Erythroblast (primary cell): ENCODE measurements at regions not wholly inside any gene's neighbourhood (a gene's known extent, or its start where the extent isn't known, plus 50 kb on each side); places are given as distances from the start of the nearest gene placed in this dataset.
A peak's percentile ranks its signal among the peaks of the same experiment; 100 is the strongest.
"Not testable (repeated sequence)": the region's sequence is repeated elsewhere in the genome, so short reads cannot be mapped to it uniquely, and the experiment has no call there.

Experiments
- DNase-seq, 2 experiments: peaks; one replicate each; lab custom pipeline; 2025; lab: John Stamatoyannopoulos, UW
- GATA1 ChIP-seq: IDR thresholded peaks from 2 replicates; pipeline ENCODE4 v1.6.1; 2011; ENCODE audit warnings: low read depth, mild to moderate bottlenecking, control low read depth, low read length, moderate library complexity
- POLR2A ChIP-seq: IDR thresholded peaks from 2 replicates; pipeline ENCODE4 v1.6.1; 2011; ENCODE audit warnings: mild to moderate bottlenecking, low read length

DNA sequence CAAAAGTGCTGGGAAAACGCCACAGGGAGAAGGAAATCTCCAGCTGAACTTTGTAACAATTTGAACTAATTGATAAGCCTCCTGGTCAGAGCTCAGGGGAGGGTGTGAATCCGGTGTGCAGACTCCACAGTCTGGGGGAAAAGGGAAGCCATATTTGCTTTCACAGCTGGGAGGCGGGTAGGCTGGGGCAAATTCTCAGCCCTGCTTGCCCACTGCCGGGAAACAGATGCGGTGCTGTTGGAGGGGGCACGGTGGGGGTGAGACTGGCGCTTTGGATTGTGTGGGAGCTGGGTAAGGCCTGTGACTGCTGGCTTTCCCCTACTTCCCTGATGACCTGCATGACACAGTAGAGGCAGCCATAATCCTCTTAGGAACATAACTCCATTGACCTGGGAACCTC lies 134.8 kb downstream of the ADCYAP1 start:
- no peak for DNase-seq
- no peak for TF ChIP-seq POLR2A
- TF ChIP-seq GATA1, result no peak

DNA sequence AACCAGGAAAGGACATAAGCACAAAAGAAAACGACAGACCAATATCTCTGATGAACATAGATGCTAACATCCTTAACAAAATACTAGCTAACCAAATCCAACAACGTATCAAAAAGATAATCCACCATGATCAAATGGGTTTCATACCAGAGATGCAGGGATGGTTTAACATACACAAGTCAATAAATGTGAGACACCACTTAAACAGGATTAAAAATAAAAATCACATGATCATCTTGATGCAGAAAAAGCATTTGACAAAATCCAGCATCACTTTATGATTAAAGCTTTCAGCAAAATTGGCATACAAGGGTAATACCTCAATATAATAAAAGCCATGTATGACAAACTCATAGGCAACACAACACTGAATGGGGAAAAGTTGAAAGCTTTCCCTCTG lies 138.4 kb downstream of the ADCYAP1 start:
- DNase-seq, result not testable (repeated sequence)

DNA sequence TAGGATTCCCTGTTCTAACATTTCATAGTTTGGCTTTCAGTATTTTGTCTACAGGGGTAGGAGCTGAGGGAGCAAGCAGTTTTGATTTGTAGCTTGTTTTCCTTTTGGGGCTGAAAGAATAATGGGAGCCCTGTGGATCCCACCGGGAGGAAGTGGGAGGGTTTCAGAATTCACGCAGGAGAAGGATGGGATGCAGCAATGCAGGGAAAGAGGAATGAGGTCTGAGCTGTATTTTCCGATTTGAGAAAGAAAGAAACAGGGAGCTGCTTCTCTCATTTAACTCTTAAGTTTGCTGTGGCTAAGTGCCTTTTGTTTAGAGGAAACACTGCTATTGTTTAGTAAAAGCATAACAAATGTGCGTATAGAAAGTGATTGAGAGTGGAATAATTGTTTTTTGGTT lies 141.0 kb downstream of the ADCYAP1 start:
- DNase-seq, result no peak
- TF ChIP-seq POLR2A (no peak), GATA1 (no peak)

DNA sequence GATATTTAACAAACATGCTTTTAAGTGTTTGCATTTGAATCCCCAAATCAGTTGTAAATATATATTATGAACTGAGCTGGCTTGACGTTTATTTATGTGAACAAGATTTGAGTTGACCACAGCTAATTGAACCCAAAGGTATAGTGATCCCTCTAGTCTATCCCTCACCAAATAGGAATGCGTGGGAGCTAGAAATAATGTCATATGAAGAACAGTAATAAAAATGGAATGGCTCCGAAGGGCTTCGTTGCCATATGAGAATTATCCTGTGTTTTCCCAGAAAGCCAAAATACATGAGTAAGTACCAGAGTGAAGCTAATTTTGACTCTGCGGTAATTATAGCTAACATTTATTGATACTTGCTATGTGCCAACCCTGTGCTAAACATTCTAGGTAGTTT lies 142.7 kb downstream of the ADCYAP1 start:
- TF ChIP-seq POLR2A, result no peak
- no peak for TF ChIP-seq GATA1
- no peak for DNase-seq

DNA sequence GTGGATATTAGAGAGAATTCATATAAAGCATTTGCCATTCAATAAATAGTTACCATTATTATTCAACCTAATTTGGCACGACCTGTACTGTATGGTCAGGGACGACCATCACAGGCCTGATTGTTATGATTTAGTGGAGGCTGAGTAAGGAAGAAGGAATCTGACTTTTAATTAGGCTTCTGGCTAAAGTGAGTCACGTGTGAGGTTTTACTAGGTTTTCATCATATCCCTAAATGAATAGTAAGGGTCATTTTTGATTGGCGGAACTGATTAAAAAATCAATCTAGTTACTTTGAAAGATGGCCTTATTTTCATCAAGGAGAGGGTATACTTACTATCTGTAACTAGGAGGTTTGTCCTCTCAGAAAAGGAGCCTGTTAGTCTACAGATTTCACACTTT lies 143.4 kb downstream of the ADCYAP1 start:
- no peak for DNase-seq

DNA sequence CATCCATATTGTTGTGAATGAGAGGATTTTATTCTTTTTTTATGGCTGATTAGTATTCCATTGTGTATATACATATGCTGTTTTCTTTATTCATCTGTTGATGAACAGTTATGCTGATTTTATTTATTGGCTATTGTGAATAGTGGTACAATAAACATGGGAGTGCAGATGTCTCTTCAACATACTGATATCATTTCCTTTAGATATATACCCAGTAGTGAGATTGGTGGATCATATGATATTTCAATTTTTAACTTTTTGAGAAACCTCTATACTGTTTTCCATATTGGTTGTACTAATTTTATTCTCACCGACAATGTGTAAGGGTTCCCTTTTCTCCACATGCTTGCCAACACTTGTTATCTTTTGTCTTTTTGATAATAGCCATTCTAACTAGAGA lies 144.5 kb downstream of the ADCYAP1 start:
- TF ChIP-seq POLR2A, result no peak
- TF ChIP-seq GATA1, result no peak
- no peak for DNase-seq

More for the DNA sequence above, 143.4 kb downstream of the ADCYAP1 start:
- no peak for TF ChIP-seq POLR2A
- TF ChIP-seq GATA1, result no peak

DNA sequence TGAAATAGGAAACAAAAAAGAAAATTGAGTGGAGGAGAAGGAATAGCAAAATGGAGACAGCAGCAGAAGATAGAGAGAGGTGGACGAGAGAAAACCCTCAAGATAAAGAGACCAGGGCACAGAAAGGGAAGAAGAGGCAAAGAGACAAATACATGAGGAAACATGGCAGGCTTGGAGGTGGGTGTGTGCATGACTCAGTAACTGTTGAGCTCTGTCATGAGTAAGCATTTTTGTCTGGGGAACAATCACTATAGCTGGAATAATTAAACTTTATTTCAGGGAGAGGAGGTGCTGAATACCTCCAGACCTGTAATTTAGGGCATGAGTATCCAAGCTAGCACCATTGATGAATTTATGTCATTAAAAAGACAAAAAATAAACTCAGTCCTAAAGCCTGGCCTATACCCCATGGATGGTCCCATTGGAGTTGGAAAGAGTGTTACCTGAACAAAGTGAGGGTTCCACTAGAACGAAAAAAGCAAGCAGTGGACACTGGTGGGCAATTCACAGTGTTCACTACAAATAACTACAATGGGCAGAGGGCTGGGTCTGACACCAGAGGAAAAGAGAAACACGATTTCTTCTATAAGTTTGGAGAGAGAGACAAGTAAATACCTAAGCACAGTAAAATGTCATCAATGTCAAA lies 145.5 kb downstream of the ADCYAP1 start:
- peak in 1 of 2 experiments; percentile 28 for DNase-seq
- no peak for TF ChIP-seq POLR2A
- TF ChIP-seq GATA1, result no peak

DNA sequence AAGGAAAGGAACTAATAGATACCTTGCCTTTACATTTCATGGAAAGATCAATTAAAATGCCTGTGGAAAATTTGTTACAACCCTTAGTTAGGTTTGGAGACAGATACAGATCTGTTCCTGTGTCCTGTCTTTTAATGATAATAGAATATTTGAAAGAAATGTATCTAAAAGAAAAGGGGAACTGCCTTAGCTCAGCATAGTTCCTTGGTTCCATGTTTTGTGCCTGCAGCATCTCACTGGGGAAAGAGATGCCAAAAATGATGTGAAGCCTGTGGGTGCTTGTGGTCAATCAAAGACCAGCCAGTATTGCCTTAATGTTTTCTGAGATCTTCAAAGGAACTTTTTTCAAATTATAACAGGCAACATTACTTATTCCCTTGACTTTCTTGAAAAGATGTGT lies 147.6 kb downstream of the ADCYAP1 start:
- no peak for DNase-seq
- no peak for TF ChIP-seq GATA1
- no peak for TF ChIP-seq POLR2A

DNA sequence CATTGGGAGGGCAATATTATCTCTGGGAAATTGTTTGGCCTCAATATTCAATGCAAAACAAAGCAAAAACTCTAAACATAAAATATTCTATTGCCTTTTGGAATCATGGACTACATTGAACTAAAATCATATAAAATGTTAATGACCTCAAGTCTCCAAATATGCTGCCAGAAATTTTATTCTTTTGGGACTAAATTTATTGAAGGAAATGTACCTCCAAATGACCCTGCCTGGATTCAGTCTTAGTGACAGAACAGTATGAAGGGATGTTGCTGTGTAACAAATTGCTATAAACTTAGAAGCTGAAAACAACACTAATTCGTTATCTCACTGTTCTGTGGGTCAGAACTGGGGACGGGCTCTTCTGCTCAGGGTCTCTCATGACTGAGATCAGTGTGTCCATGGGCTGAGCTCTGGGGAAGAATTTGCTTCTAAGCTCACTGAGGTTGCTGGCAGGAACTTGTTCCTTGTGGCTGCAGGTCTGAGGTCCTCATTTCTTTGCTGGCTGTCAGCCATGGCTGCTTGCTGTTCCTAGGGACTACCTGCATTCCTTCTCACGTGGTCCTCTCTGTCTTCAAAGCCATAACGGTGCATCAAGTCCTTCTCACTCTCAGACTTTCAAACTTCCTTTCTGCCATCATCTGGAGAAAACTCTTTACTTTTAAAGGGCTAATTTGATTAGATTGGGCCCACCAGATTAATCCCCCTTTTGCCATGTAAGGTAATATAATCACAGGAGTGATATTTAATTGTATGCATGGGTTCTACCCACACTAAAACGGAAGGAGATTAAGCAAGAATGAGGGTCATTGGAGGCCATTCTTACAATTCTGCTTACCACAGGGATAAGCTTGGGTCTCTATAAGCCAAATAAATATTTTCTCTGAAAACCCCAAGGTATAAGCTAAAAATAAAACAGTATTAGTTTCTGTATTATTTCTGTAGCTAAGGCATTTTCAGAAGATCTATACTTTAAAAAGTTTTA lies 149.0 kb downstream of the ADCYAP1 start:
- TF ChIP-seq GATA1, result no peak
- TF ChIP-seq POLR2A, result no peak
- no peak for DNase-seq

DNA sequence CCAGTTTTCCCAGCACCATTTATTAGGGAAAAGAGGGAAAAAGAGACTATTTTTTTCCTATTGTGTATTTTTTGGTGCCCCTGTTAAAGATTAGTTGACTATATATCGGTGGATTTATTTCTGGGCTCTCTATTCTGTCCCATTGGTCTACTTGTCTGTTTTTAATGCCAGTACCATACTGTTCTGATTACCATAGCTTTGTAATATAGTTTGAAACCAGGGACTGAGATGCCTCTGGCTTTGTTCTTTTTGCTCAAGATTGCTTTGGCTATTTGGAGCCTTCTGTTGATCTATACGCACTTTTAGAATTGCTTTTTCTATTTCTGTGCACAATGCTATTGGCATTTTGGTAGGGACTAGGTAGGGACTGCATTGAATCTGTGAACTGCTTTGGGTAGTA lies 151.7 kb downstream of the ADCYAP1 start:
- no peak for DNase-seq
- TF ChIP-seq GATA1 (no peak), POLR2A (no peak)

DNA sequence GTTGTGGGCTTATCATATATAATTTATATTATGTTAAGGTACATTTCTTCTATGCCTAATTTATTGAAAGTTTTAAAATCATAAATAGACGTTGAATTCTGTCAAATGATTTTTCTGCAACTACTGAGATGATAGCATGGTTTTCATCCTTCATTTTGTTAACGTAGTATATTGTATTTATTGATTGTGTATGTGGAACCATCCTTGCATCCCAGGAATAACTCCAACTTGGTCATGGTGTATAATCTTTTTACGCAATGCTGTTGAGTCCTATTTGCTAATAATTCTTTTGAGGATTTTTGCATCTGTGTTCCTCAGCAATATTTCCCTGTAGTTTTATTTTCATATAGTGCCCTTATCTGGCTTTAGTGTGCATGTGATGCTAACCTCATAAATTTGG lies 152.7 kb downstream of the ADCYAP1 start:
- TF ChIP-seq GATA1, result no peak
- no peak for TF ChIP-seq POLR2A

DNA sequence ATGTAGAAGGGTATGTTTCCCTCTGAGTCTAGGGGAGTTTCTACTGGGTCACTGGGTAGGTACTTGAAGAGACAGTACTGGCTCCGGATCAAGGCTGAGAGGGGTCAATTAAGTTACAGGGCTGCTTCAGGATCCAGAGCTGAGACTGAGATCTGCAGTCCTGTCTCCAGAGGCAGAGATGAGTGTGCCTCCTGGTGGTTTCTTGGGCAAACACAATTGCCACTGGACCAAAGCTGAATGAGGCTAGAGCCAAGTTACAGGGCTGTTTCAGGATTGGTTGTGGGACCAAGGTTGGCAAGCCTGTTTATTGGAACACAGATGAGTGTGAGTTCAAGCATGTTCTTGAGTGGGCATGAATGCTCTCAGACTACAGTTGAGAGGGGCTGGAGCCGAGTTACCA lies 157.9 kb downstream of the ADCYAP1 start:
- DNase-seq, result peak in 1 of 2 experiments; percentile 18
- TF ChIP-seq GATA1, result no peak
- TF ChIP-seq POLR2A, result no peak

More for the DNA sequence above, 152.7 kb downstream of the ADCYAP1 start:
- DNase-seq, result no peak

DNA sequence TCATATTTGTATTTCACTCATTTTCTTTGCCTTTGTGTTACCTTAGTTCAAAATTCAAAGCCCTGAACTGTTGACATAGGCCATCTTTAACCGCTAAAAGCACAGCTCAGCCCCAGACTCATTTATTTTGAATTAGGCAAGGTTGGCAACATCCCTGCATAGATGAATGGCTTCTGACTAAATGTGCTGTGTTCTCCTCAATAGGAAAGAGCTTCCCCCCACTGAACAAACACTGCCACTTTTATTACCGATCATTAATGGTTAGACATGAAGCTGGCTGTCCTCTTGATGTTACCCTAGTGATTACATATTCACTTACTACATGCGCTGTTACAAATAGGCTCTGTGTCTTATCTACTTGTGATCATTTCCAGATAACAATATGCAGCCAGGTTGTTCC lies 170.7 kb downstream of the ADCYAP1 start:
- DNase-seq, result no peak
- TF ChIP-seq POLR2A (no peak), GATA1 (no peak)

DNA sequence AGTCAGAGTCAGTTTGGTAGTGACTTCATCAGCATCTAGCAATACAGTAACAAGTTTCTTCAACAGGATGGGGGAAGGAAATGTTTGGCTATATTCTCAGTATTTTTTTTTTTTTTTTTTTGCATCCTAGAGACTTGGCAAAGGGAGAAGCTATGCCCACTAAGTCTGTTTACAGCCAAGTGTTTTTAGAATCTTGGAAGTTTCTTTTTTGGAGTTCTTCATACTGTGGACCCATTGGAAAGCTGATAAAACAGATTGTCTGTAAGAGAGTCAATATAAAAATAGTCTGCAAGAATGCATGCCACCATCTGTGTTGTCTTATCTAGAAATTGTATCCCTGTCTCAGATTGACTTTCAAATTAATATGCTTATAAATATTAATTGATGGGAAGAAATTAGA lies 171.2 kb downstream of the ADCYAP1 start:
- DNase-seq, result no peak
- TF ChIP-seq GATA1 (no peak), POLR2A (no peak)
